Neural progenitor cell (in vitro differentiated cells): ENCODE measurements at regions not wholly inside any gene's neighbourhood (a gene's known extent, or its start where the extent isn't known, plus 50 kb on each side); places are given as distances from the start of the nearest gene placed in this dataset.

Experiments used
- CTCF ChIP-seq: fragments of 200-600 bp; sonication (generic); IDR thresholded peaks from 2 replicates; pipeline ENCODE4 v1.5.1; 2017; ENCODE audit warnings: antibody characterized with exemption, mild to moderate bottlenecking
- EZH2 ChIP-seq: fragments of 200-600 bp; sonication (generic); IDR thresholded peaks from 2 replicates; pipeline ENCODE4 v1.6.1; 2017; ENCODE audit warnings: antibody characterized with exemption, mild to moderate bottlenecking, moderate library complexity

- TF ChIP-seq CTCF (no peak), EZH2 (no peak)
These were observed 389.5 kb upstream of the MAP3K7 start for GRCh38 chr6:90976341-90976740.
